Keratinocyte (primary cell): ENCODE measurements at regions not wholly inside any gene's neighbourhood (a gene's known extent, or its start where the extent isn't known, plus 50 kb on each side); places are given as distances from the start of the nearest gene placed in this dataset.
A peak's percentile ranks its signal among the peaks of the same experiment; 100 is the strongest.

Source experiments
- DNase-seq: peaks from one replicate; pipeline ENCODE4 v3.0.0-alpha.2; 2011; ENCODE audit warnings: low read depth, missing footprints, low spot score
- FAIRE-seq: peaks from 2 replicates; lab custom pipeline; 2011; peaks lifted over from hg19 to GRCh38; lab: Jason Lieb, UNC
- H2AFZ ChIP-seq: 2 replicates; pipeline ENCODE4 v1.6.0; 2012; ENCODE audit warnings: low read length, control low read depth, inconsistent platforms; ENCODE audit not compliant: control insufficient read depth
- H3K27ac ChIP-seq: 2 replicates; pipeline ENCODE4 v1.5.1; 2011; ENCODE audit warnings: low read length; ENCODE audit not compliant: control insufficient read depth, insufficient read depth
- H3K27me3 ChIP-seq: 3 replicates; pipeline ENCODE4 v1.6.0; 2011; ENCODE audit warnings: low read length; ENCODE audit not compliant: control insufficient read depth, insufficient read depth; ENCODE audit errors: extremely low read depth
- H3K36me3 ChIP-seq, 2 experiments: 2 replicates in 1 of 2; 3 replicates in 1 of 2; pipeline ENCODE4 v1.5.1; 2011; ENCODE audit warnings: low read length in 2 of 2, mild to moderate bottlenecking in 1 of 2; ENCODE audit not compliant: control insufficient read depth in 2 of 2, insufficient read depth in 2 of 2; ENCODE audit errors: extremely low read depth in 1 of 2
- H3K4me1 ChIP-seq: 3 replicates; pipeline ENCODE4 v1.5.1; 2011; ENCODE audit warnings: low read length; ENCODE audit not compliant: control insufficient read depth, insufficient read depth; ENCODE audit errors: extremely low read depth
- H3K4me2 ChIP-seq: 3 replicates; pipeline ENCODE4 v1.6.0; 2011; ENCODE audit warnings: low read depth, low read length; ENCODE audit not compliant: control insufficient read depth, insufficient read depth; ENCODE audit errors: extremely low read depth
- H3K4me3 ChIP-seq, 3 experiments: fragments of 200-600 bp in 1 of 3; sonication (generic) in 1 of 3; 2 replicates in 2 of 3; 3 replicates in 1 of 3; pipeline ENCODE4 v1.5.1; 2011 to 2016; ENCODE audit warnings: low read length in 3 of 3, mild to moderate bottlenecking in 3 of 3, control low read depth in 2 of 3, inconsistent platforms in 1 of 3, low read depth in 1 of 3, mixed read lengths in 1 of 3, mixed run types in 1 of 3, moderate library complexity in 1 of 3; ENCODE audit not compliant: control insufficient read depth in 2 of 3, insufficient read depth in 2 of 3; ENCODE audit errors: extremely low read depth in 1 of 3
- H3K79me2 ChIP-seq: 2 replicates; pipeline ENCODE4 v1.6.0; 2012; ENCODE audit warnings: low read length; ENCODE audit not compliant: control insufficient read depth, insufficient read depth
- H3K9ac ChIP-seq: 3 replicates; pipeline ENCODE4 v1.6.0; 2011; ENCODE audit warnings: low read length; ENCODE audit not compliant: control insufficient read depth, insufficient read depth; ENCODE audit errors: extremely low read depth
- H3K9me1 ChIP-seq: 3 replicates; pipeline ENCODE4 v1.6.0; 2011; ENCODE audit warnings: low read length; ENCODE audit not compliant: control insufficient read depth, insufficient read depth; ENCODE audit errors: extremely low read depth
- H3K9me3 ChIP-seq: 2 replicates; pipeline ENCODE4 v1.5.1; 2012; ENCODE audit warnings: low read depth, low read length; ENCODE audit not compliant: control insufficient read depth
- H4K20me1 ChIP-seq: 3 replicates; pipeline ENCODE4 v1.6.0; 2011; ENCODE audit warnings: low read length; ENCODE audit not compliant: control insufficient read depth, insufficient read depth; ENCODE audit errors: extremely low read depth
- EZH2 ChIP-seq: IDR thresholded peaks from one replicate; pipeline ENCODE4 v1.6.1; 2012; ENCODE audit warnings: inconsistent platforms, mild to moderate bottlenecking, low read length, moderate library complexity
- dilution Hi-C: fragments of 300-500 bp; cut with MboI; formaldehyde crosslinking; loops from one replicate; pipeline ENCODE4 v1.7.0; 2020; ENCODE audit warnings: low sequenced_read_pairs; ENCODE audit not compliant: extremely low pct_ligation_motif_present
- TF ChIP-seq, protein P1 (sequence below), 3 experiments: IDR thresholded peaks in 1 of 3; conservative IDR thresholded peaks in 1 of 3; optimal IDR thresholded peaks in 1 of 3; 2 replicates in 2 of 3; 3 replicates in 1 of 3; pipeline versions ENCODE3 to v1.5.1; 2011; ENCODE audit warnings: low read length in 3 of 3, mild to moderate bottlenecking in 3 of 3, moderate library complexity in 2 of 3, control low read depth in 1 of 3, inconsistent platforms in 1 of 3; ENCODE audit not compliant: insufficient read depth in 2 of 3; ENCODE audit errors: extremely low read depth in 1 of 3

DNA sequence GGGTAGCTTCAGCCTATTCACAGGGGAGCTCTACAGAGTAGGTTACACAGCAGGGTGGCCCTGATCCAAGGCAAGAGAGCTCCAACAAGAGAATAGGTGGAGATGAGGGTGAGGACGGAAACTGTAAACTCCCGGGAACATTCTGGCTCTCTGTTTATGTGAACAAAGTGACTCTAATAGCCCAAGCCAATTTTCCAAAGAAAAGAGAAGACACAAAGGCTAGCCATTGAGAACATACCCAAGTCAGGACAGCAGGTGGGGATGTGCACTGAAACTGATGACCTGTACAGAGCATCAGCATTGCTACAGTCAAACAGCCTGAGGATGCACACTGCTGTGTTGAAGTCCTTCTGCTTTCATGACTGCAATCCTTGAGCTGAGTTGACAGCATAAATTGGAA is 136.0 kb upstream of the TOP1 start:
- no peak for TF ChIP-seq EZH2
- TF ChIP-seq, protein P1, sequence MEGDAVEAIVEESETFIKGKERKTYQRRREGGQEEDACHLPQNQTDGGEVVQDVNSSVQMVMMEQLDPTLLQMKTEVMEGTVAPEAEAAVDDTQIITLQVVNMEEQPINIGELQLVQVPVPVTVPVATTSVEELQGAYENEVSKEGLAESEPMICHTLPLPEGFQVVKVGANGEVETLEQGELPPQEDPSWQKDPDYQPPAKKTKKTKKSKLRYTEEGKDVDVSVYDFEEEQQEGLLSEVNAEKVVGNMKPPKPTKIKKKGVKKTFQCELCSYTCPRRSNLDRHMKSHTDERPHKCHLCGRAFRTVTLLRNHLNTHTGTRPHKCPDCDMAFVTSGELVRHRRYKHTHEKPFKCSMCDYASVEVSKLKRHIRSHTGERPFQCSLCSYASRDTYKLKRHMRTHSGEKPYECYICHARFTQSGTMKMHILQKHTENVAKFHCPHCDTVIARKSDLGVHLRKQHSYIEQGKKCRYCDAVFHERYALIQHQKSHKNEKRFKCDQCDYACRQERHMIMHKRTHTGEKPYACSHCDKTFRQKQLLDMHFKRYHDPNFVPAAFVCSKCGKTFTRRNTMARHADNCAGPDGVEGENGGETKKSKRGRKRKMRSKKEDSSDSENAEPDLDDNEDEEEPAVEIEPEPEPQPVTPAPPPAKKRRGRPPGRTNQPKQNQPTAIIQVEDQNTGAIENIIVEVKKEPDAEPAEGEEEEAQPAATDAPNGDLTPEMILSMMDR (optimal IDR thresholded peaks at IDR 0.05 in 1 of 3, IDR thresholded peaks at IDR 0.05 in 1 of 3, conservative IDR thresholded peaks at IDR 0.05 in 1 of 3; ENCODE audit: extremely low read depth in 1 of 3, insufficient read depth in 2 of 3, low read length in 3 of 3), result peak in 2 of 3 experiments; percentile 27 to 45
- dilution Hi-C loops, result no loop called here

DNA sequence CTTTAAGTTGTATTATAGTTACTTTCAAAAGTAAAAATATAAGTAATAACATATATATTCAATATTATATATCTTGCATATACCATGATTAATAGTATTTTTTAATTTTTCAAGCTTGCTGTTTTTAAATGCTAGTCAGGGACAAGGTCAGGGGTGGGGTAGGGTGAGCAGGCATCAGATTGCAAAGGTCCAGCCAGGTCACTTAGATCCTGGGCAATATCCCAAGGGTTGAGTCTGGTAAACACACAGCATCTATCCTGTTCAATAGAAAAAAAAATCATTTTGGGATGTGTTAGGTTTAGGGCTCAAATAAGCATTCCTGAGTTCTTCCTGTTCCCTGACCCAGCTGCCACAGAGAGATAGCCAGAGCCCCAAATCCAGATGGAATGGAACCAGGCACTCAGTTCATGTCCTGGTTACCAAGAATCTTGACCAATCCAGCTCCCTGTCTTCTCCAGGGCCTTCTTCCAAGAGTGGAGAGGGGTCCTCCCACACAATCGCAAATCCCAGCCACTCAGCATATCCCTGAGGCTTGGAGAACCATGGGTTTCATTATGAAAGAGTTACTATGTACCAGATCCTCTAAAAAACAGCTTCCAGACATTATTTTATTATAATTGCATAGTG is 134.9 kb upstream of the TOP1 start:
- H3K4me2 ChIP-seq, result no peak overlapping the region
- H3K9me1 ChIP-seq, result no peaks in the 10 kb centered on the region
- H3K36me3 ChIP-seq, result no peaks in the 10 kb centered on the region
- no peak for DNase-seq
- H4K20me1 ChIP-seq, result no peaks in the 10 kb centered on the region
- H3K27me3 ChIP-seq, result no peaks in the 10 kb centered on the region
- TF ChIP-seq, protein P1 (optimal IDR thresholded peaks at IDR 0.05 in 1 of 3, IDR thresholded peaks at IDR 0.05 in 1 of 3, conservative IDR thresholded peaks at IDR 0.05 in 1 of 3; ENCODE audit: extremely low read depth in 1 of 3, insufficient read depth in 2 of 3, low read length in 3 of 3), result no peak
- no peak for TF ChIP-seq EZH2
- dilution Hi-C loops, result no loop called here
- H3K9me3 ChIP-seq, result no peaks in the 10 kb centered on the region
- no peak overlapping the region for H2AFZ ChIP-seq
- H3K79me2 ChIP-seq, result no peaks in the 10 kb centered on the region
- H3K4me3 ChIP-seq, result no peak overlapping the region
- no peaks in the 10 kb centered on the region for H3K4me1 ChIP-seq
- no peak for FAIRE-seq
- H3K9ac ChIP-seq, result no peak overlapping the region
- no peak overlapping the region for H3K27ac ChIP-seq

More for the DNA sequence above, 136.0 kb upstream of the TOP1 start:
- Histone ChIP-seq H3K4me3 (no peak overlapping the region), H3K9ac (no peak overlapping the region), H3K9me1 (no peaks in the 10 kb centered on the region), H3K9me3 (no peaks in the 10 kb centered on the region), H4K20me1 (no peaks in the 10 kb centered on the region), H3K27ac (no peak overlapping the region), H3K36me3 (no peaks in the 10 kb centered on the region), H2AFZ (no peak overlapping the region), H3K4me2 (no peak overlapping the region), H3K79me2 (no peaks in the 10 kb centered on the region), H3K27me3 (no peaks in the 10 kb centered on the region), H3K4me1 (no peaks in the 10 kb centered on the region)
- FAIRE-seq, result no peak
- no peak for DNase-seq
